B cell (primary cell): ENCODE measurements at regions not wholly inside any gene's neighbourhood (a gene's known extent, or its start where the extent isn't known, plus 50 kb on each side); places are given as distances from the start of the nearest gene placed in this dataset.

Source experiments
- ATAC-seq: fragments of 200-7000 bp; cut with Tn5 transposase; one replicate; pipeline ENCODE4 v1.10.0; 2021; ENCODE audit warnings: low read depth, mild to moderate bottlenecking, moderate number of reproducible peaks, moderate library complexity
- CTCF ChIA-PET: fragments of 350-600 bp; sonication (Branson Sonifier 250); formaldehyde crosslinking; loops from one replicate; lab custom pipeline; 2021; ENCODE audit warnings: antibody characterized with exemption, inconsistent platforms; lab: Charles Lee
- POLR2A ChIA-PET: fragments of 350-600 bp; sonication (Branson Sonifier 250); formaldehyde crosslinking; loops from one replicate; lab custom pipeline; 2021; ENCODE audit warnings: antibody characterized with exemption; lab: Charles Lee
- DNase-seq: peaks from one replicate; pipeline ENCODE4 v3.0.0; 2013
- H2AFZ ChIP-seq: 2 replicates; pipeline ENCODE4 v1.6.1; 2012; ENCODE audit warnings: mild to moderate bottlenecking, low read depth, low read length; ENCODE audit not compliant: insufficient read depth, poor library complexity, severe bottlenecking
- H3K27ac ChIP-seq, 2 donors: 1 replicate in 1 of 2; 2 replicates in 1 of 2; pipeline ENCODE4 v1.5.1; 2012 to 2013; ENCODE audit warnings: low read length in 2 of 2, mild to moderate bottlenecking in 2 of 2, moderate library complexity in 1 of 2
- H3K27me3 ChIP-seq, 4 experiments: fragments of 200-600 bp in 1 of 4; sonication (generic) in 1 of 4; replicated peaks in 1 of 4; 1 replicate in 2 of 4; 2 replicates in 2 of 4; pipeline versions ENCODE4 v1.6.1 to v1.7.0; 2013 to 2016; ENCODE audit warnings: low read length in 3 of 4, mild to moderate bottlenecking in 2 of 4, mixed read lengths in 1 of 4, moderate library complexity in 1 of 4; ENCODE audit not compliant: insufficient read depth in 4 of 4, control insufficient read depth in 3 of 4; ENCODE audit errors: control extremely low read depth in 1 of 4
- H3K36me3 ChIP-seq, 2 experiments: replicated peaks in 1 of 2; 1 replicate in 1 of 2; 2 replicates in 1 of 2; pipeline versions ENCODE4 v1.6.1 to v1.7.1; 2013; ENCODE audit warnings: low read length in 1 of 2; ENCODE audit not compliant: insufficient read depth in 2 of 2, control insufficient read depth in 1 of 2; ENCODE audit errors: control extremely low read depth in 1 of 2, extremely low read depth in 1 of 2
- H3K4me1 ChIP-seq, 2 donors: fragments of 200-600 bp in 1 of 2; sonication (generic) in 1 of 2; 1 replicate in 1 of 2; 2 replicates in 1 of 2; pipeline versions ENCODE4 v1.5.1 to v1.6.1; 2013 to 2017; ENCODE audit warnings: low read length in 2 of 2; ENCODE audit not compliant: control insufficient read depth in 2 of 2, insufficient read depth in 2 of 2
- H3K4me2 ChIP-seq: replicated peaks from 2 replicates; pipeline ENCODE3; 2012; ENCODE audit warnings: mild to moderate bottlenecking, low read depth, low read length; ENCODE audit not compliant: poor library complexity, severe bottlenecking
- H3K4me3 ChIP-seq, 5 experiments: fragments of 200-600 bp in 1 of 5; sonication (generic) in 1 of 5; 1 replicate in 3 of 5; 2 replicates in 2 of 5; pipeline versions ENCODE4 v1.5.1 to v1.7.0; 2011 to 2016; ENCODE audit warnings: low read length in 4 of 5, mild to moderate bottlenecking in 4 of 5, low read depth in 2 of 5, control low read depth in 1 of 5, moderate library complexity in 1 of 5; ENCODE audit not compliant: insufficient read depth in 1 of 5; ENCODE audit errors: control extremely low read depth in 1 of 5, extremely low read depth in 1 of 5
- H3K79me2 ChIP-seq: fragments of 200-600 bp; sonication (generic); one replicate; pipeline ENCODE4 v1.6.0; 2016; ENCODE audit warnings: low read length; ENCODE audit not compliant: control insufficient read depth, insufficient read depth
- H3K9ac ChIP-seq: fragments of 200-600 bp; sonication (generic); 2 replicates; pipeline ENCODE4 v1.6.1; 2017; ENCODE audit warnings: mild to moderate bottlenecking, low read length, moderate library complexity
- H3K9me3 ChIP-seq, 3 donors: one replicate each; pipeline versions ENCODE4 v1.6.1 to v1.7.1; 2013; ENCODE audit warnings: low read length in 2 of 3; ENCODE audit not compliant: control insufficient read depth in 2 of 3, insufficient read depth in 1 of 3; ENCODE audit errors: control extremely low read depth in 1 of 3
- H4K20me1 ChIP-seq: 2 replicates; pipeline ENCODE4 v1.6.0; 2012; ENCODE audit warnings: mild to moderate bottlenecking, low read length; ENCODE audit not compliant: insufficient read depth, control insufficient read depth, poor library complexity, severe bottlenecking
- H3K27ac Mint-ChIP-seq: one replicate; pipeline ENCODE4 v1.8.0; 2021; ENCODE audit warnings: mixed read lengths
- H3K27me3 Mint-ChIP-seq: one replicate; pipeline ENCODE4 v1.8.0; 2021; ENCODE audit warnings: mixed read lengths
- H3K4me1 Mint-ChIP-seq: one replicate; pipeline ENCODE4 v1.8.0; 2021; ENCODE audit warnings: mixed read lengths
- H3K4me3 Mint-ChIP-seq: one replicate; pipeline ENCODE4 v1.8.0; 2021; ENCODE audit warnings: mixed read lengths
- H3K9me3 Mint-ChIP-seq: one replicate; pipeline ENCODE4 v1.8.0; 2022; ENCODE audit warnings: mixed read lengths; ENCODE audit not compliant: insufficient read depth
- EZH2 ChIP-seq: IDR thresholded peaks from 2 replicates; pipeline ENCODE4 v1.6.1; 2012; ENCODE audit warnings: borderline replicate concordance, low read depth, mild to moderate bottlenecking, moderate library complexity, low read length; ENCODE audit not compliant: insufficient read depth, poor library complexity, severe bottlenecking
- WGBS: methylation state at CpG from one replicate; pipeline ENCODE4 v1.1.5; 2013; ENCODE audit warnings: missing lambda C conversion rate; ENCODE audit not compliant: insufficient coverage; 5-methylcytosine and 5-hydroxymethylcytosine counted together
- intact Hi-C: fragments of 100-400 bp; cut with micrococcal nuclease; formaldehyde crosslinking; loops from one replicate; pipeline ENCODE4 v1.10.0; 2022
- TF ChIP-seq, protein P1 (sequence below): fragments of 200-600 bp; IDR thresholded peaks from one replicate; pipeline ENCODE4 v1.8.0; 2022; ENCODE audit warnings: antibody characterized with exemption, mild to moderate bottlenecking

DNA sequence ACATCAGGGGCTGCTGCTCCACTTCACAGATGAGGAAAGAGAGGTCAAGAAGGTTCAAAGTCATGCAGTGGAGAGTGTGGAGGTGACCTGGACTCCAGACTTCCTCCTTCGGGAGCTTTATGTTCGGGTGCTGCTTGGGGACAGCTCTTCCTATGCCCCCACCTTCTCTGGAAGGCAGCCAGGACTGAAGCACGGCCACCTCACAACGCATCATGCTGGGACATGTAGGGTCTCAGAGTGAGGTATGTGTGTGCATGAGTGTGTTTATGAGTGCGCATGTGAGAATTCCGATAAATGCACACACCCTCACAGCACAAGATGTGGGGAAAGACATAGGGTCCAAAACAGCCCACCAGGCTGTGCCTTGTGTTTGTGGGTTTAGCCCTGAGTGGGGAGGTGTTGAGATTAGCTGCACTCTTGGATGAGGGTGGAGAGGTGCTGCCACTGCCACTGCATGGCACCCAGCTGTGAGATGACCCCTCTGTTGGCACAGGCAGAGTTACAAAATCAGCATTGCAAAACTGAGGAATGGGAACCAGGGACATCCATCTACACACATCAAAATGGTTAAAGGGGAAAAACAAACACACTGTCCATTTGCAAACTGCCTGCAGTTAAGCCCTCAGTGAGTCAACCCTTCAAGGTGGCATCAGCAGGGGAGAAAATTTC, 367.4 kb downstream of the SEC14L1 start:
- WGBS = 20% methylated on average over 2 of the region's 6 CpGs
- intact Hi-C loops = no loop called here
- CTCF ChIA-PET = no interaction called here

DNA sequence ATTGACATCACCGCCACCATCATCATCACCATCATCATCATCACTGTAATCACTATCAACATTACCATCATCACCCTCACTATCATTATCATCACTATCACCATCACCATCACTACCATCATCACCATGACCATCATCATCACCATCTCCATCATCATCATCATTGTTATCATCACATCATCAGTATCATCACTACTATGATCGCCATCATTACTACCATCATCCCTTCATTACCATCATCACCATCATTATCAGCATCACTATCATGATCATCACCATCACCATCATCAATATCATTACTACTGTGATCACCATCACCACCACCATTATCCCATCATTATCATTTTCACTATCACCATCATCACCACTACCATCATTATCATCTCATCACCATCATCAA, 368.3 kb downstream of the SEC14L1 start:
- ATAC-seq (no peak), DNase-seq (no peak)
- H3K4me2 ChIP-seq = no peak overlapping the region
- no peak overlapping the region for H3K27ac Mint-ChIP-seq
- CTCF ChIA-PET = no interaction called here
- no peak overlapping the region for H3K4me3 Mint-ChIP-seq
- no peaks in the 10 kb centered on the region for H4K20me1 ChIP-seq
- no peak overlapping the region for H3K4me3 ChIP-seq
- POLR2A ChIA-PET = no interaction called here
- H3K79me2 ChIP-seq = no peaks in the 10 kb centered on the region
- H3K4me1 Mint-ChIP-seq = no peaks in the 10 kb centered on the region
- H2AFZ ChIP-seq = no peak overlapping the region
- no peak overlapping the region for H3K9ac ChIP-seq
- TF ChIP-seq EZH2 = no peak
- TF ChIP-seq, protein P1, sequence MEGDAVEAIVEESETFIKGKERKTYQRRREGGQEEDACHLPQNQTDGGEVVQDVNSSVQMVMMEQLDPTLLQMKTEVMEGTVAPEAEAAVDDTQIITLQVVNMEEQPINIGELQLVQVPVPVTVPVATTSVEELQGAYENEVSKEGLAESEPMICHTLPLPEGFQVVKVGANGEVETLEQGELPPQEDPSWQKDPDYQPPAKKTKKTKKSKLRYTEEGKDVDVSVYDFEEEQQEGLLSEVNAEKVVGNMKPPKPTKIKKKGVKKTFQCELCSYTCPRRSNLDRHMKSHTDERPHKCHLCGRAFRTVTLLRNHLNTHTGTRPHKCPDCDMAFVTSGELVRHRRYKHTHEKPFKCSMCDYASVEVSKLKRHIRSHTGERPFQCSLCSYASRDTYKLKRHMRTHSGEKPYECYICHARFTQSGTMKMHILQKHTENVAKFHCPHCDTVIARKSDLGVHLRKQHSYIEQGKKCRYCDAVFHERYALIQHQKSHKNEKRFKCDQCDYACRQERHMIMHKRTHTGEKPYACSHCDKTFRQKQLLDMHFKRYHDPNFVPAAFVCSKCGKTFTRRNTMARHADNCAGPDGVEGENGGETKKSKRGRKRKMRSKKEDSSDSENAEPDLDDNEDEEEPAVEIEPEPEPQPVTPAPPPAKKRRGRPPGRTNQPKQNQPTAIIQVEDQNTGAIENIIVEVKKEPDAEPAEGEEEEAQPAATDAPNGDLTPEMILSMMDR = no peak
- 95% methylated on average over 2 of the region's 2 CpGs for WGBS
- peaks cover 7% of the 10 kb centered on the region for H3K9me3 Mint-ChIP-seq
- intact Hi-C loops = no loop called here
- no peaks in the 10 kb centered on the region for H3K4me1 ChIP-seq
- no peaks in the 10 kb centered on the region for H3K27me3 Mint-ChIP-seq
- H3K36me3 ChIP-seq = no peaks in the 10 kb centered on the region
- peaks cover 5 to 15% (median 13%) of the 10 kb centered on the region in 3 donors for H3K9me3 ChIP-seq
- peaks cover 0 to 3% (median 0%) of the 10 kb centered on the region in 4 experiments for H3K27me3 ChIP-seq
- H3K27ac ChIP-seq = no peak overlapping the region

More for the DNA sequence above, 367.4 kb downstream of the SEC14L1 start:
- H4K20me1 ChIP-seq = no peaks in the 10 kb centered on the region
- Mint-ChIP-seq H3K4me1 (no peaks in the 10 kb centered on the region), H3K27me3 (no peaks in the 10 kb centered on the region), H3K4me3 (no peak overlapping the region), H3K27ac (no peak overlapping the region), H3K9me3 (peaks cover 7% of the 10 kb centered on the region)
- H3K4me2 ChIP-seq = no peak overlapping the region
- H3K4me3 ChIP-seq = no peak overlapping the region
- ATAC-seq (no peak), DNase-seq (no peak)
- H3K9me3 ChIP-seq = peaks cover 5 to 15% (median 13%) of the 10 kb centered on the region in 3 donors
- no peak overlapping the region for H3K27ac ChIP-seq
- TF ChIP-seq EZH2 = no peak
- TF ChIP-seq, protein P1 = no peak
- H2AFZ ChIP-seq = no peak overlapping the region
- H3K79me2 ChIP-seq = no peaks in the 10 kb centered on the region
- POLR2A ChIA-PET = no interaction called here
- no peaks in the 10 kb centered on the region for H3K4me1 ChIP-seq
- H3K9ac ChIP-seq = no peak overlapping the region
- peaks cover 0 to 3% (median 0%) of the 10 kb centered on the region in 4 experiments for H3K27me3 ChIP-seq
- no peaks in the 10 kb centered on the region for H3K36me3 ChIP-seq
